Choroid plexus epithelial cell (primary cell): ENCODE measurements at regions not wholly inside any gene's neighbourhood (a gene's known extent, or its start where the extent isn't known, plus 50 kb on each side); places are given as distances from the start of the nearest gene placed in this dataset.

Experiments used
- DNase-seq: peaks from one replicate; pipeline ENCODE4 v3.0.0-alpha.2; 2010; ENCODE audit warnings: low read depth
- H3K4me3 ChIP-seq: 2 replicates; pipeline ENCODE4 v1.5.1; 2011; ENCODE audit warnings: low read depth, mild to moderate bottlenecking, control low read depth, low read length, moderate library complexity
- CTCF ChIP-seq: conservative IDR thresholded peaks from 2 replicates; pipeline ENCODE4 v1.5.1; 2011; ENCODE audit warnings: low read depth, mild to moderate bottlenecking, control low read depth, inconsistent platforms, low read length, moderate library complexity

GRCh38 chr7:53656881-53657280 lies 621.4 kb downstream of the POM121L12 start:
- DNase-seq, result no peak
- TF ChIP-seq CTCF, result no peak

GRCh38 chr7:53657586-53657985 lies 622.2 kb downstream of the POM121L12 start:
- H3K4me3 ChIP-seq, result no peak overlapping the region
- TF ChIP-seq CTCF, result no peak
- no peak for DNase-seq

More at GRCh38 chr7:53656881-53657280, 621.4 kb downstream of the POM121L12 start:
- H3K4me3 ChIP-seq, result no peak overlapping the region

- no peak for TF ChIP-seq CTCF
- no peak for DNase-seq
Measured at GRCh38 chr7:53658951-53659350, 623.5 kb downstream of the POM121L12 start.

GRCh38 chr7:53661645-53662217 lies 626.3 kb downstream of the POM121L12 start:
- TF ChIP-seq CTCF, result no peak
- no peak overlapping the region for H3K4me3 ChIP-seq
- no peak for DNase-seq

More at GRCh38 chr7:53658951-53659350, 623.5 kb downstream of the POM121L12 start:
- H3K4me3 ChIP-seq, result no peak overlapping the region

GRCh38 chr7:53672681-53673080 lies 637.2 kb downstream of the POM121L12 start:
- DNase-seq, result no peak
- no peak overlapping the region for H3K4me3 ChIP-seq
- TF ChIP-seq CTCF, result no peak

GRCh38 chr7:53675835-53676234 lies 640.4 kb downstream of the POM121L12 start:
- no peak for DNase-seq
- H3K4me3 ChIP-seq, result no peak overlapping the region
- TF ChIP-seq CTCF, result no peak

- no peak overlapping the region for H3K4me3 ChIP-seq
- TF ChIP-seq CTCF, result no peak
- no peak for DNase-seq
Measured at GRCh38 chr7:53684693-53685092, 649.3 kb downstream of the POM121L12 start.
